HCT116 (cell line): ENCODE measurements at regions not wholly inside any gene's neighbourhood (a gene's known extent, or its start where the extent isn't known, plus 50 kb on each side); places are given as distances from the start of the nearest gene placed in this dataset.

ENCODE experiments used
- ATAC-seq: fragments of 200-7000 bp; cut with Tn5 transposase; 2 replicates; pipeline ENCODE4 v1.9.1; 2020; ENCODE audit warnings: mild to moderate bottlenecking, moderate library complexity
- BruUV-seq: library from RNA; stranded (reverse); fragments of 400-500 nt; replicated peaks from 2 replicates; lab custom pipeline; 2021; lab: Mats Ljungman, UMichigan
- CTCF ChIA-PET: fragments of 300-600 bp; sonication (Branson Sonifier 250); formaldehyde crosslinking; loops from one replicate; lab custom pipeline; 2021; ENCODE audit warnings: antibody characterized with exemption; lab: Charles Lee
- POLR2A ChIA-PET: fragments of 300-600, 350-600 bp; sonication (Branson Sonifier 250); formaldehyde crosslinking; loops from one replicate; lab custom pipeline; 2021; ENCODE audit warnings: antibody characterized with exemption; lab: Charles Lee
- RAD21 ChIA-PET, 2 experiments: fragments of 300-600 bp; sonication (Branson Sonifier 250); formaldehyde crosslinking; loops; one replicate each; lab custom pipeline; 2023; ENCODE audit warnings: low total read pairs in 2 of 2; ENCODE audit not compliant: uncharacterized antibody in 2 of 2, unreplicated experiment in 2 of 2, low non-redundant PET in 1 of 2; lab: Charles Lee
- DNase-seq: peaks from one replicate; pipeline ENCODE4 v3.0.0-alpha.2; 2010; ENCODE audit warnings: low read depth, low spot score
- H2AFZ ChIP-seq: fragments of 200-600 bp; shearing (Covaris generic), sonication (generic); 2 replicates; pipeline ENCODE4 v1.6.1; 2017; ENCODE audit warnings: low read depth, mixed run types, mixed read lengths, antibody characterized with exemption, low read length; ENCODE audit not compliant: poor library complexity, severe bottlenecking
- H3K27ac ChIP-seq: 2 replicates; pipeline ENCODE4 v1.5.1; 2012; ENCODE audit warnings: low read depth, low read length
- H3K27me3 ChIP-seq: fragments of 200-600 bp; sonication (generic); 2 replicates; pipeline ENCODE4 v1.6.1; 2016; ENCODE audit warnings: mixed run types, low read length, mixed read lengths; ENCODE audit not compliant: insufficient read depth
- H3K36me3 ChIP-seq, 2 experiments: fragments of 200-500 bp in 1 of 2; fragments of 200-600 bp in 1 of 2; sonication (Bioruptor generic) in 1 of 2; sonication (generic) in 1 of 2; 2 replicates each; pipeline versions ENCODE4 v1.5.1 to v1.6.1; 2014 to 2016; ENCODE audit warnings: low read length in 2 of 2, inconsistent platforms in 1 of 2, mixed read lengths in 1 of 2, mixed run types in 1 of 2; ENCODE audit not compliant: insufficient read depth in 2 of 2, control insufficient read depth in 1 of 2
- H3K4me1 ChIP-seq, 2 experiments: fragments of 200-600 bp in 1 of 2; sonication (generic) in 1 of 2; 2 replicates each; pipeline versions ENCODE4 v1.5.1 to v1.6.1; 2012 to 2017; ENCODE audit warnings: low read length in 2 of 2, inconsistent platforms in 1 of 2, mild to moderate bottlenecking in 1 of 2, mixed read lengths in 1 of 2, mixed run types in 1 of 2, moderate library complexity in 1 of 2; ENCODE audit not compliant: insufficient read depth in 2 of 2, control insufficient read depth in 1 of 2
- H3K4me2 ChIP-seq: fragments of 200-600 bp; sonication (generic); 2 replicates; pipeline ENCODE4 v1.6.1; 2017; ENCODE audit warnings: mixed run types, low read length, mixed read lengths
- H3K4me3 ChIP-seq, 2 experiments: fragments of 200-600 bp in 1 of 2; sonication (generic) in 1 of 2; replicated peaks in 1 of 2; 2 replicates each; pipeline ENCODE4 v1.5.1; 2011 to 2016; ENCODE audit warnings: low read length in 2 of 2, control low read depth in 1 of 2, low read depth in 1 of 2, mild to moderate bottlenecking in 1 of 2, mixed read lengths in 1 of 2, mixed run types in 1 of 2
- H3K79me2 ChIP-seq: fragments of 200-600 bp; sonication (generic); 2 replicates; pipeline ENCODE4 v1.6.1; 2017; ENCODE audit warnings: mild to moderate bottlenecking, mixed run types, low read length, moderate library complexity, mixed read lengths; ENCODE audit not compliant: insufficient read depth
- H3K9ac ChIP-seq: fragments of 200-600 bp; sonication (generic); 2 replicates; pipeline ENCODE4 v1.6.1; 2016; ENCODE audit warnings: low read length, mixed read lengths
- H3K9me2 ChIP-seq: fragments of 200-600 bp; sonication (generic), shearing (Covaris generic); 2 replicates; pipeline ENCODE4 v1.6.1; 2017; ENCODE audit warnings: mixed run types, mild to moderate bottlenecking, moderate library complexity; ENCODE audit not compliant: insufficient read depth
- H3K9me3 ChIP-seq, 2 experiments: fragments of 200-500 bp in 1 of 2; fragments of 200-600 bp in 1 of 2; sonication (Bioruptor generic) in 1 of 2; sonication (generic) in 1 of 2; 2 replicates each; pipeline ENCODE4 v1.6.1; 2014 to 2017; ENCODE audit warnings: low read length in 2 of 2, mixed read lengths in 2 of 2, inconsistent platforms in 1 of 2, low read depth in 1 of 2, mild to moderate bottlenecking in 1 of 2, mixed run types in 1 of 2, moderate library complexity in 1 of 2; ENCODE audit not compliant: control insufficient read depth in 1 of 2, insufficient read depth in 1 of 2
- H4K20me1 ChIP-seq: fragments of 200-600 bp; sonication (generic), shearing (Covaris generic); 2 replicates; pipeline ENCODE4 v1.6.1; 2017; ENCODE audit warnings: mixed run types, mild to moderate bottlenecking, moderate library complexity; ENCODE audit not compliant: insufficient read depth
- CBX3 ChIP-seq: IDR thresholded peaks from 2 replicates; pipeline ENCODE4 v1.6.1; 2012; ENCODE audit warnings: low read depth
- FOSL1 ChIP-seq: IDR thresholded peaks from 2 replicates; pipeline ENCODE4 v1.6.1; 2012; ENCODE audit warnings: low read depth
- SP1 ChIP-seq: IDR thresholded peaks from 2 replicates; pipeline ENCODE4 v1.6.1; 2012; ENCODE audit warnings: low read depth
- SRF ChIP-seq: IDR thresholded peaks from 2 replicates; pipeline ENCODE4 v1.6.1; 2012; ENCODE audit warnings: low read depth
- ZFX ChIP-seq: fragments of 450-650 bp; IDR thresholded peaks from 2 replicates; pipeline ENCODE4 v1.6.1; 2017
- intact Hi-C: fragments of 100-400 bp; cut with micrococcal nuclease; formaldehyde crosslinking; loops from 2 replicates; pipeline ENCODE4 v1.10.0; 2022
- TF ChIP-seq, protein P1 (sequence below): IDR thresholded peaks from 2 replicates; pipeline ENCODE4 v1.6.1; 2012; ENCODE audit warnings: low read depth
- TF ChIP-seq, protein P2 (sequence below), 3 experiments: fragments of 200-600 bp in 1 of 3; sonication (generic) in 1 of 3; IDR thresholded peaks in 2 of 3; conservative IDR thresholded peaks in 1 of 3; 2 replicates each; pipeline ENCODE4 v1.5.1; 2012 to 2017; ENCODE audit warnings: low read depth in 2 of 3, low read length in 2 of 3, antibody characterized with exemption in 1 of 3, borderline replicate concordance in 1 of 3, control low read depth in 1 of 3, mild to moderate bottlenecking in 1 of 3, mixed read lengths in 1 of 3, mixed run types in 1 of 3, moderate library complexity in 1 of 3; ENCODE audit not compliant: insufficient read depth in 1 of 3
- TF ChIP-seq, protein P3 (sequence below): IDR thresholded peaks from 2 replicates; pipeline ENCODE4 v1.6.1; 2012

DNA sequence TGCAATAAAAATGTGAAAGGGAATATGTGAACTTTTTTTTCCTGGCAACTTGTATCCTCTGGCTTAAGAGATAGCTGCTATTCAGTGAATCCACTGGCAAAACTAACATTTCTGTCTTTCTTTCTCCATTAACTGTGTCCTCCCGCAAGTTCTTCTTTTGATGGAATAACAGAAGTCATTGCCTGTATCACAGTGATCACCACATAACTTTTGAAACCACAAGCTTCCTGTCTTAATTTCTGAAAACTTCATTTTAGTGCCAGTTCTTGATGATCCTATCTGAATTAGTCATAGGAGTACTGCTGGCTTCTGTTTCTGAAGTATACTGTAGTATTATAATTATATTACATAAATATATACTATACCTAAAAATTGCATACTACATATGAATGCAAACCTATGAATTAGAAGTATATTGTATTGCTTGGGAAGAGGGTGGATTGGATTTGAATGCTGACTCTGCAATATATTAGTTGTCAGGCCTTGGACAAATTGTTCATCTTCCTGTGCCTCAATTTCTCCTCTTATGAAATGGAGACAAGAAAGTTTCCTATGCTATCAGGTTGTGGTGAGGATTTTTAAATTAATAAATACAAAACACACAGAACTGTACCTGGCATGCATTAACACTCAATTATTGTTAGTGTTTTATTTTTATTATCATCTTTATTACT lies 441.6 kb downstream of the CETN3 start (continued):
- TF ChIP-seq, protein P1, sequence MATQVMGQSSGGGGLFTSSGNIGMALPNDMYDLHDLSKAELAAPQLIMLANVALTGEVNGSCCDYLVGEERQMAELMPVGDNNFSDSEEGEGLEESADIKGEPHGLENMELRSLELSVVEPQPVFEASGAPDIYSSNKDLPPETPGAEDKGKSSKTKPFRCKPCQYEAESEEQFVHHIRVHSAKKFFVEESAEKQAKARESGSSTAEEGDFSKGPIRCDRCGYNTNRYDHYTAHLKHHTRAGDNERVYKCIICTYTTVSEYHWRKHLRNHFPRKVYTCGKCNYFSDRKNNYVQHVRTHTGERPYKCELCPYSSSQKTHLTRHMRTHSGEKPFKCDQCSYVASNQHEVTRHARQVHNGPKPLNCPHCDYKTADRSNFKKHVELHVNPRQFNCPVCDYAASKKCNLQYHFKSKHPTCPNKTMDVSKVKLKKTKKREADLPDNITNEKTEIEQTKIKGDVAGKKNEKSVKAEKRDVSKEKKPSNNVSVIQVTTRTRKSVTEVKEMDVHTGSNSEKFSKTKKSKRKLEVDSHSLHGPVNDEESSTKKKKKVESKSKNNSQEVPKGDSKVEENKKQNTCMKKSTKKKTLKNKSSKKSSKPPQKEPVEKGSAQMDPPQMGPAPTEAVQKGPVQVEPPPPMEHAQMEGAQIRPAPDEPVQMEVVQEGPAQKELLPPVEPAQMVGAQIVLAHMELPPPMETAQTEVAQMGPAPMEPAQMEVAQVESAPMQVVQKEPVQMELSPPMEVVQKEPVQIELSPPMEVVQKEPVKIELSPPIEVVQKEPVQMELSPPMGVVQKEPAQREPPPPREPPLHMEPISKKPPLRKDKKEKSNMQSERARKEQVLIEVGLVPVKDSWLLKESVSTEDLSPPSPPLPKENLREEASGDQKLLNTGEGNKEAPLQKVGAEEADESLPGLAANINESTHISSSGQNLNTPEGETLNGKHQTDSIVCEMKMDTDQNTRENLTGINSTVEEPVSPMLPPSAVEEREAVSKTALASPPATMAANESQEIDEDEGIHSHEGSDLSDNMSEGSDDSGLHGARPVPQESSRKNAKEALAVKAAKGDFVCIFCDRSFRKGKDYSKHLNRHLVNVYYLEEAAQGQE = no peak

DNA sequence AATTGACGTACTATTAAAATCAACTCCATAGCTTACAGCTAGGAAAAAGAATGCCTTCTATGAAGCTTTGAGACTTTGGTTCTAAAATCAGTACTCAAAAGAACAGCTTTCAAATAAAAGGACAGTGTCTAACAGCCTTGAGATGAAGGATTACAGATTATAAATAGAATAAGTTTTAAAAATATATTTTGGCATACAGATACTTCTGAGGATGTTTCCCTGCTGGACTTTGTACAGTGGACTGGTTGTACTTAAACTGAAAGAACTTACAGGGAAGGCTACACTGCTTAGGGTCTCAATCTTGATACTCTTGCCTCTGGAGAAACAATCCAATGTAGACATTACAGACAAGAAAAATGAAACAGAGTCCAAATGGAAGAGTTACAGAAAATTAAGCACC lies 452.7 kb downstream of the CETN3 start:
- Histone ChIP-seq H3K4me3 (no peak overlapping the region), H3K79me2 (no peaks in the 10 kb centered on the region), H3K9me3 (no peaks in the 10 kb centered on the region), H3K9me2 (no peaks in the 10 kb centered on the region; the same call in 1 of the 2 replicates), H3K36me3 (no peaks in the 10 kb centered on the region), H3K9ac (no peak overlapping the region), H2AFZ (no peak overlapping the region), H3K27ac (no peak overlapping the region), H3K4me2 (no peak overlapping the region), H3K4me1 (no peaks in the 10 kb centered on the region), H4K20me1 (no peaks in the 10 kb centered on the region), H3K27me3 (no peaks in the 10 kb centered on the region)
- BruUV-seq = no TSS peak
- CTCF ChIA-PET = no interaction called here
- DNase-seq (no peak), ATAC-seq (no peak)
- intact Hi-C loops = no loop called here
- RAD21 ChIA-PET = no interaction called here
- POLR2A ChIA-PET = no interaction called here
- TF ChIP-seq, protein P2, sequence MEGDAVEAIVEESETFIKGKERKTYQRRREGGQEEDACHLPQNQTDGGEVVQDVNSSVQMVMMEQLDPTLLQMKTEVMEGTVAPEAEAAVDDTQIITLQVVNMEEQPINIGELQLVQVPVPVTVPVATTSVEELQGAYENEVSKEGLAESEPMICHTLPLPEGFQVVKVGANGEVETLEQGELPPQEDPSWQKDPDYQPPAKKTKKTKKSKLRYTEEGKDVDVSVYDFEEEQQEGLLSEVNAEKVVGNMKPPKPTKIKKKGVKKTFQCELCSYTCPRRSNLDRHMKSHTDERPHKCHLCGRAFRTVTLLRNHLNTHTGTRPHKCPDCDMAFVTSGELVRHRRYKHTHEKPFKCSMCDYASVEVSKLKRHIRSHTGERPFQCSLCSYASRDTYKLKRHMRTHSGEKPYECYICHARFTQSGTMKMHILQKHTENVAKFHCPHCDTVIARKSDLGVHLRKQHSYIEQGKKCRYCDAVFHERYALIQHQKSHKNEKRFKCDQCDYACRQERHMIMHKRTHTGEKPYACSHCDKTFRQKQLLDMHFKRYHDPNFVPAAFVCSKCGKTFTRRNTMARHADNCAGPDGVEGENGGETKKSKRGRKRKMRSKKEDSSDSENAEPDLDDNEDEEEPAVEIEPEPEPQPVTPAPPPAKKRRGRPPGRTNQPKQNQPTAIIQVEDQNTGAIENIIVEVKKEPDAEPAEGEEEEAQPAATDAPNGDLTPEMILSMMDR (IDR thresholded peaks at IDR 0.05 in 2 of 3, conservative IDR thresholded peaks at IDR 0.05 in 1 of 3; ENCODE audit: borderline replicate concordance in 1 of 3, insufficient read depth in 1 of 3, low read depth in 2 of 3, low read length in 2 of 3) = no peak
- TF ChIP-seq FOSL1 (no peak), ZFX (no peak), CBX3 (no peak), SRF (no peak), SP1 (no peak)
- TF ChIP-seq, protein P3, sequence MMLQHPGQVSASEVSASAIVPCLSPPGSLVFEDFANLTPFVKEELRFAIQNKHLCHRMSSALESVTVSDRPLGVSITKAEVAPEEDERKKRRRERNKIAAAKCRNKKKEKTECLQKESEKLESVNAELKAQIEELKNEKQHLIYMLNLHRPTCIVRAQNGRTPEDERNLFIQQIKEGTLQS = no peak
